HEK293 (cell line): ENCODE measurements at regions not wholly inside any gene's neighbourhood (a gene's known extent, or its start where the extent isn't known, plus 50 kb on each side); places are given as distances from the start of the nearest gene placed in this dataset.

Source experiments
- CTCF ChIA-PET: fragments of 350-600 bp; formaldehyde crosslinking; extraction: SDS; loops from one replicate; lab custom pipeline; 2021; ENCODE audit warnings: antibody characterized with exemption; lab: Yijun Ruan, JAX
- POLR2A ChIA-PET: fragments of 300-600 bp; formaldehyde crosslinking; extraction: SDS; loops from one replicate; lab custom pipeline; 2020; ENCODE audit warnings: antibody characterized with exemption, inconsistent platforms; lab: Yijun Ruan, JAX
- H3K27ac ChIP-seq: fragments of 200-500 bp; sonication (Bioruptor generic); 2 replicates; pipeline ENCODE4 v1.5.1; 2014; ENCODE audit warnings: low read depth, low read length, control low read depth, inconsistent platforms; ENCODE audit errors: extremely low read depth
- H3K36me3 ChIP-seq, 2 experiments: fragments of 200-500 bp in 1 of 2; sonication (Bioruptor generic) in 1 of 2; 1 replicate in 1 of 2; 2 replicates in 1 of 2; pipeline ENCODE4 v1.5.1; 2014 to 2017; ENCODE audit warnings: inconsistent platforms in 2 of 2, low read length in 2 of 2; ENCODE audit not compliant: control insufficient read depth in 2 of 2, insufficient read depth in 1 of 2
- H3K4me1 ChIP-seq: fragments of 200-500 bp; sonication (Bioruptor generic); 2 replicates; pipeline ENCODE4 v1.5.1; 2014; ENCODE audit warnings: mild to moderate bottlenecking, low read length, inconsistent platforms; ENCODE audit not compliant: control insufficient read depth, insufficient read depth
- H3K4me3 ChIP-seq: 2 replicates; pipeline ENCODE4 v1.5.1; 2011; ENCODE audit warnings: low read depth, mild to moderate bottlenecking, control low read depth, low read length, moderate library complexity
- H3K9me3 ChIP-seq: fragments of 200-500 bp; sonication (Bioruptor generic); 2 replicates; pipeline ENCODE4 v1.5.1; 2014; ENCODE audit warnings: low read depth, low read length, inconsistent platforms; ENCODE audit not compliant: control insufficient read depth, insufficient read depth
- AEBP2 ChIP-seq: fragments of 450-650 bp; formaldehyde crosslinking; IDR thresholded peaks from 2 replicates; pipeline ENCODE4 v1.5.1; 2016; ENCODE audit warnings: missing biosample characterization, missing genetic modification characterization, borderline replicate concordance
- HOXC10 ChIP-seq: sonication (generic); formaldehyde crosslinking; IDR thresholded peaks from 2 replicates; pipeline ENCODE4 v1.8.1; 2023; ENCODE audit warnings: mild to moderate bottlenecking, missing genetic modification reagents
- SCRT1 ChIP-seq: fragments of 450-650 bp; formaldehyde crosslinking; IDR thresholded peaks from 2 replicates; pipeline ENCODE4 v1.5.1; 2016; ENCODE audit warnings: missing biosample characterization, missing genetic modification characterization, borderline replicate concordance
- ZEB2 ChIP-seq: fragments of 450-650 bp; formaldehyde crosslinking; IDR thresholded peaks from 2 replicates; pipeline ENCODE4 v1.5.1; 2016; ENCODE audit warnings: missing biosample characterization, missing genetic modification characterization
- ZNF148 ChIP-seq: fragments of 450-650 bp; formaldehyde crosslinking; IDR thresholded peaks from 2 replicates; pipeline ENCODE4 v1.5.0; 2017; ENCODE audit warnings: missing biosample characterization, missing genetic modification characterization, borderline replicate concordance
- ZNF184 ChIP-seq: fragments of 450-650 bp; IDR thresholded peaks from 2 replicates; pipeline ENCODE4 v1.5.1; 2018; ENCODE audit warnings: missing biosample characterization, mild to moderate bottlenecking, missing genetic modification characterization
- ZNF19 ChIP-seq: fragments of 450-650 bp; formaldehyde crosslinking; IDR thresholded peaks from 2 replicates; pipeline ENCODE4; 2016; ENCODE audit warnings: missing biosample characterization, missing genetic modification characterization, low read depth
- ZNF324 ChIP-seq: fragments of 450-650 bp; formaldehyde crosslinking; IDR thresholded peaks from 2 replicates; pipeline ENCODE4 v1.5.1; 2016; ENCODE audit warnings: missing biosample characterization, missing genetic modification characterization
- ZNF335 ChIP-seq: fragments of 450-650 bp; formaldehyde crosslinking; conservative IDR thresholded peaks from 2 replicates; pipeline ENCODE4 v1.5.1; 2016; ENCODE audit warnings: missing biosample characterization, missing genetic modification characterization
- ZNF433 ChIP-seq: fragments of 450-650 bp; formaldehyde crosslinking; IDR thresholded peaks from 2 replicates; pipeline ENCODE4 v1.5.1; 2016; ENCODE audit warnings: missing biosample characterization, missing genetic modification characterization, low read depth
- ZNF529 ChIP-seq: fragments of 450-650 bp; formaldehyde crosslinking; IDR thresholded peaks from 2 replicates; pipeline ENCODE4 v1.5.1; 2017; ENCODE audit warnings: missing genetic modification characterization, missing biosample characterization; ENCODE audit not compliant: insufficient replicate concordance
- ZNF549 ChIP-seq: fragments of 450-650 bp; IDR thresholded peaks from 2 replicates; pipeline ENCODE4 v1.5.1; 2018; ENCODE audit warnings: missing biosample characterization, missing genetic modification characterization, mild to moderate bottlenecking, inconsistent platforms, moderate library complexity
- ZNF596 ChIP-seq: fragments of 450-650 bp; IDR thresholded peaks from 2 replicates; pipeline ENCODE4 v1.5.0; 2018; ENCODE audit warnings: missing biosample characterization, mild to moderate bottlenecking, missing genetic modification characterization, moderate library complexity
- ZNF600 ChIP-seq: fragments of 450-650 bp; formaldehyde crosslinking; IDR thresholded peaks from 2 replicates; pipeline ENCODE4 v1.5.1; 2016; ENCODE audit warnings: missing biosample characterization, missing genetic modification characterization
- ZNF624 ChIP-seq: fragments of 450-650 bp; formaldehyde crosslinking; IDR thresholded peaks from 2 replicates; pipeline ENCODE4 v1.5.1; 2017; ENCODE audit warnings: missing biosample characterization, missing genetic modification characterization
- ZNF843 ChIP-seq: fragments of 450-650 bp; formaldehyde crosslinking; IDR thresholded peaks from 2 replicates; pipeline ENCODE4 v1.5.1; 2016; ENCODE audit warnings: missing biosample characterization, missing genetic modification characterization
- ZSCAN18 ChIP-seq: fragments of 450-650 bp; formaldehyde crosslinking; IDR thresholded peaks from 2 replicates; pipeline ENCODE4 v1.5.1; 2016; ENCODE audit warnings: missing biosample characterization, missing genetic modification characterization
- ZSCAN30 ChIP-seq: fragments of 450-650 bp; IDR thresholded peaks from 2 replicates; pipeline ENCODE4 v1.5.1; 2018; ENCODE audit warnings: missing biosample characterization, mild to moderate bottlenecking, missing genetic modification characterization, moderate library complexity

- Histone ChIP-seq H3K9me3 (no peaks in the 10 kb centered on the region), H3K4me1 (peaks cover 5% of the 10 kb centered on the region), H3K36me3 (no peaks in the 10 kb centered on the region), H3K27ac (no peak overlapping the region), H3K4me3 (no peak overlapping the region)
- TF ChIP-seq ZNF19 (tag by site-specific recombination) (no peak), ZNF624 (tag by site-specific recombination) (no peak), ZNF529 (tag by site-specific recombination) (no peak), HOXC10 (CRISPR knock-in tag) (no peak), ZNF600 (no peak), ZNF549 (tag by site-specific recombination) (no peak), AEBP2 (tag by site-specific recombination) (no peak), ZNF324 (no peak), ZNF335 (tag by site-specific recombination) (no peak), ZNF433 (tag by site-specific recombination) (no peak), ZSCAN30 (tag by site-specific recombination) (no peak), ZNF596 (tag by site-specific recombination) (no peak), ZNF148 (tag by site-specific recombination) (no peak), ZNF184 (no peak)
- ChIA-PET CTCF (interaction anchor here (1.0 kb wide), 1 partner anchor 15 kb away, joined by 3 read pairs; no protein-coding TSS in a partner anchor), POLR2A (no interaction called here)
Observed at GRCh38 chr22:27063406-27063805, 406.0 kb downstream of the MIAT start.

- Histone ChIP-seq H3K4me3 (no peak overlapping the region), H3K27ac (no peak overlapping the region), H3K4me1 (peaks cover 5% of the 10 kb centered on the region), H3K36me3 (no peaks in the 10 kb centered on the region), H3K9me3 (no peaks in the 10 kb centered on the region)
- ChIA-PET POLR2A (no interaction called here), CTCF (interaction anchor here (1.0 kb wide), 1 partner anchor 15 kb away, joined by 3 read pairs; no protein-coding TSS in a partner anchor)
- TF ChIP-seq SCRT1 (tag by site-specific recombination) (no peak), ZNF843 (tag by site-specific recombination) (no peak), ZEB2 (tag by site-specific recombination) (no peak), ZSCAN18 (tag by site-specific recombination) (no peak)
Observed at GRCh38 chr22:27063841-27064240, 406.5 kb downstream of the MIAT start.
